Transverse colon (tissue), 4 donors: ENCODE measurements at regions not wholly inside any gene's neighbourhood (a gene's known extent, or its start where the extent isn't known, plus 50 kb on each side); places are given as distances from the start of the nearest gene placed in this dataset.

Experiments used
- DNase-seq: peaks from one replicate; pipeline ENCODE4 v3.0.0-alpha.2; 2019
- H3K27ac ChIP-seq, 4 donors: fragments of 200-600 bp; sonication (generic); 2 replicates each; pipeline ENCODE4 v1.5.1; 2016 to 2018; ENCODE audit warnings: inconsistent platforms in 4 of 4
- H3K27me3 ChIP-seq: fragments of 200-600 bp; sonication (generic); 2 replicates; pipeline ENCODE4 v1.5.1; 2017; ENCODE audit warnings: inconsistent platforms
- H3K36me3 ChIP-seq, 4 donors: fragments of 200-600 bp; sonication (generic); 2 replicates each; pipeline ENCODE4 v1.5.1; 2017 to 2019; ENCODE audit warnings: inconsistent platforms in 4 of 4
- H3K4me1 ChIP-seq, 4 donors: fragments of 200-600 bp; sonication (generic); 2 replicates each; pipeline ENCODE4 v1.5.1; 2017 to 2020; ENCODE audit warnings: inconsistent platforms in 4 of 4
- H3K4me3 ChIP-seq, 4 donors: fragments of 200-600 bp; sonication (generic); 1 replicate in 1 of 4; 2 replicates in 3 of 4; pipeline versions ENCODE4 v1.5.1 to v1.6.1; 2017 to 2019; ENCODE audit warnings: inconsistent platforms in 4 of 4
- H3K9me3 ChIP-seq, 2 donors: fragments of 200-600 bp; sonication (generic); 2 replicates each; pipeline ENCODE4 v1.5.1; 2017 to 2019; ENCODE audit warnings: inconsistent platforms in 2 of 2
- EP300 ChIP-seq: sonication (generic); formaldehyde crosslinking; IDR thresholded peaks from one replicate; pipeline ENCODE4 v1.6.1; 2017; ENCODE audit warnings: antibody characterized with exemption, low read depth
- POLR2A ChIP-seq: fragments of 450-650 bp; IDR thresholded peaks from one replicate; pipeline ENCODE4 v1.6.1; 2016; ENCODE audit warnings: antibody characterized with exemption, mild to moderate bottlenecking, moderate library complexity
- POLR2AphosphoS5 ChIP-seq, 3 donors: sonication (generic); formaldehyde crosslinking; IDR thresholded peaks; one replicate each; pipeline ENCODE4 v1.6.1; 2016; ENCODE audit warnings: antibody characterized with exemption in 3 of 3
- WGBS, 2 donors: methylation state at CpG; one replicate each; pipeline ENCODE4 v1.1.5; 2018; ENCODE audit warnings: low coverage in 1 of 2; 5-methylcytosine and 5-hydroxymethylcytosine counted together
- in situ Hi-C, 4 donors: fragments of 200-750 bp; cut with MboI; loops; one replicate each; pipeline versions ENCODE4 v1.15.0 to v1.15.1; 2017; ENCODE audit warnings: low sequenced_read_pairs in 3 of 4, low pct_ligation_motif_present in 1 of 4, low pct_unique_long_range_greater_than_20kb in 1 of 4
- intact Hi-C: fragments of 100-400 bp; cut with DNase I; formaldehyde crosslinking; loops from one replicate; pipeline ENCODE4 v1.15.1; 2023; ENCODE audit warnings: low total_unique reads
- TF ChIP-seq, protein P1 (sequence below), 5 experiments: fragments of 200-600 bp in 3 of 5; fragments of 450-650 bp in 2 of 5; sonication (generic) in 3 of 5; IDR thresholded peaks; 1 replicate in 2 of 5; 2 replicates in 3 of 5; pipeline ENCODE4 v1.5.1; 2016 to 2017; ENCODE audit warnings: antibody characterized with exemption in 5 of 5, inconsistent platforms in 3 of 5, mild to moderate bottlenecking in 2 of 5, moderate library complexity in 1 of 5

DNA sequence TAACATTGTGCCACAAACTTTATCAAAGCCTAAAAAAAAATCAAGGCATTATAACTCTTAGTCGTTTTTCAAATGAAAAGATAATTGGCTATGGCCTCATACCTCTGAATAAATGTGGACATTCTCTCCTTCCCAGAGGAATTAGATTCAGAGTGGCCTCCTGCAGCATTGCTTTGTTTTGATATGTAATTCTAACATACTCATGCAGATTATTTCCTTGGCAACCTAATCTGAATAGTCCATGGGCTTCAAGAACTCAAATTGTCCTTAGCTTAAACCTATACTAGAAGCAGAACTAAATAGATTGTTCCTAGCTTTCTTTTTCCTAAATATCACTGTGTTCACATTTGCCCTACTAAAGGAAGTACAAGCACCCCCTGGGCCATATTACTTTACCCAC, 1146.9 kb downstream of the OLFM4 start:
- TF ChIP-seq, protein P1, sequence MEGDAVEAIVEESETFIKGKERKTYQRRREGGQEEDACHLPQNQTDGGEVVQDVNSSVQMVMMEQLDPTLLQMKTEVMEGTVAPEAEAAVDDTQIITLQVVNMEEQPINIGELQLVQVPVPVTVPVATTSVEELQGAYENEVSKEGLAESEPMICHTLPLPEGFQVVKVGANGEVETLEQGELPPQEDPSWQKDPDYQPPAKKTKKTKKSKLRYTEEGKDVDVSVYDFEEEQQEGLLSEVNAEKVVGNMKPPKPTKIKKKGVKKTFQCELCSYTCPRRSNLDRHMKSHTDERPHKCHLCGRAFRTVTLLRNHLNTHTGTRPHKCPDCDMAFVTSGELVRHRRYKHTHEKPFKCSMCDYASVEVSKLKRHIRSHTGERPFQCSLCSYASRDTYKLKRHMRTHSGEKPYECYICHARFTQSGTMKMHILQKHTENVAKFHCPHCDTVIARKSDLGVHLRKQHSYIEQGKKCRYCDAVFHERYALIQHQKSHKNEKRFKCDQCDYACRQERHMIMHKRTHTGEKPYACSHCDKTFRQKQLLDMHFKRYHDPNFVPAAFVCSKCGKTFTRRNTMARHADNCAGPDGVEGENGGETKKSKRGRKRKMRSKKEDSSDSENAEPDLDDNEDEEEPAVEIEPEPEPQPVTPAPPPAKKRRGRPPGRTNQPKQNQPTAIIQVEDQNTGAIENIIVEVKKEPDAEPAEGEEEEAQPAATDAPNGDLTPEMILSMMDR (IDR thresholded peaks at IDR 0.05): no peak
- no peak for TF ChIP-seq POLR2AphosphoS5 (IDR thresholded peaks at IDR 0.05)
- no peak for TF ChIP-seq POLR2A
- no peak for TF ChIP-seq EP300
- in situ Hi-C loops: no loop called here
- Histone ChIP-seq H3K27ac (no peak overlapping the region), H3K4me1 (no peaks in the 10 kb centered on the region), H3K4me3 (no peak overlapping the region), H3K9me3 (peaks cover 0 to 5% of the 10 kb centered on the region in 2 donors), H3K27me3 (no peaks in the 10 kb centered on the region), H3K36me3 (no peaks in the 10 kb centered on the region)
- no peak for DNase-seq
- intact Hi-C loops: no loop called here
- WGBS, 2 donors: 42 to 45% methylated on average over 1 of the region's 1 CpG

DNA sequence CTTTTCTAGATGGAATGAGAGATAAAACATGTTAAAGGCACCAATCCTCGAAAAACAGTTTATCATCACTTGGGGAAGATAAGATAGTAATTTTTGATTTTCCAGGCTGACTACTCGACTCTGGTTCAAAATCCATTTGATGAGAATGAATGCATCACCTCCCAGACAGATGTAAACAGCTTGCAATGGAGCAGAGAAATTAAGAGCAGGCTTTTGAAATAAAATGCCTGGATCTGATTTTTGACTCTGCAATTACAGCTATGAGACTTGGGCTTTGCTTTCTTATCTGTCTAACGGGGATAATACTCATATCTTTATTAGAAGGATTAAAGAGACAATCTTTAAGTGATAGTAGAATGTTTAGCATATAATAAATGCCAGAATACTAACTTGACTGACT, 1148.9 kb downstream of the OLFM4 start:
- Histone ChIP-seq H3K4me1 (no peaks in the 10 kb centered on the region), H3K4me3 (no peak overlapping the region), H3K27ac (no peak overlapping the region), H3K36me3 (no peaks in the 10 kb centered on the region), H3K27me3 (no peaks in the 10 kb centered on the region), H3K9me3 (peaks cover 0 to 6% of the 10 kb centered on the region in 2 donors)
- in situ Hi-C loops: no loop called here
- TF ChIP-seq EP300 (no peak), POLR2A (no peak), POLR2AphosphoS5 (IDR thresholded peaks at IDR 0.05) (no peak)
- TF ChIP-seq, protein P1 (IDR thresholded peaks at IDR 0.05): no peak
- DNase-seq: no peak
- intact Hi-C loops: no loop called here
- 45 to 56% methylated on average over 3 of the region's 3 CpGs for WGBS, 2 donors

DNA sequence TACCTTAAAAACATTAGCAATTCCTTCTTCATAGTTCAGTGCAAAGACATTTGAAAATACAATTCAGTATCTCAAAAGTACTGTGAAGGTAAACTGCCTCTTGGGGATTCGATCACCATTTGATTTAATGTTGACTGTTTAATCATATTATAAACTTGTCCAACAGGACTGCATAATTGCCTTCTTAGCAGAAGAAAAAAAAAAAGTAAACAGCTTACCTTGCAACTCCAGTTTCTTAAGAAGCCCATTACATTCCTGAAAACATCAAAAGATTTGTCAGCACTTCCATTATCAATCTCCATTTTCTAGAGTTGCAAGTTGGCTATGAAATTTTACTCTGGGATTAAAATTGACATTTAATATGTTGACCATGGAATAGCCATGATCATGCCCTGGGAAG, 1154.6 kb downstream of the OLFM4 start:
- Histone ChIP-seq H3K36me3 (no peaks in the 10 kb centered on the region), H3K9me3 (peaks cover 0 to 3% of the 10 kb centered on the region in 2 donors), H3K4me3 (no peak overlapping the region), H3K27ac (no peak overlapping the region), H3K27me3 (no peaks in the 10 kb centered on the region), H3K4me1 (no peaks in the 10 kb centered on the region)
- in situ Hi-C loops: no loop called here
- DNase-seq: no peak
- intact Hi-C loops: no loop called here
- WGBS, 2 donors: 0% methylated on average over 1 of the region's 1 CpG
- TF ChIP-seq POLR2A (no peak), EP300 (no peak), POLR2AphosphoS5 (IDR thresholded peaks at IDR 0.05) (no peak)
- TF ChIP-seq, protein P1 (IDR thresholded peaks at IDR 0.05): no peak

GRCh38 chr13:54183728-54184127, 1155.1 kb downstream of the OLFM4 start:
- Histone ChIP-seq H3K36me3 (no peaks in the 10 kb centered on the region), H3K9me3 (peaks cover 0 to 3% of the 10 kb centered on the region in 2 donors), H3K27ac (no peak overlapping the region), H3K27me3 (no peaks in the 10 kb centered on the region), H3K4me1 (no peaks in the 10 kb centered on the region), H3K4me3 (no peak overlapping the region)
- intact Hi-C loops: no loop called here
- no peak for DNase-seq
- 62 to 71% methylated on average over 6 of the region's 6 CpGs for WGBS, 2 donors
- in situ Hi-C loops: no loop called here
- TF ChIP-seq, protein P1 (IDR thresholded peaks at IDR 0.05): no peak
- TF ChIP-seq POLR2AphosphoS5 (IDR thresholded peaks at IDR 0.05) (no peak), POLR2A (no peak), EP300 (no peak)
